ENCODE measurements at regions not wholly inside any gene's neighbourhood (a gene's known extent, or its start where the extent isn't known, plus 50 kb on each side); places are given as distances from the start of the nearest gene placed in this dataset.

DNA sequence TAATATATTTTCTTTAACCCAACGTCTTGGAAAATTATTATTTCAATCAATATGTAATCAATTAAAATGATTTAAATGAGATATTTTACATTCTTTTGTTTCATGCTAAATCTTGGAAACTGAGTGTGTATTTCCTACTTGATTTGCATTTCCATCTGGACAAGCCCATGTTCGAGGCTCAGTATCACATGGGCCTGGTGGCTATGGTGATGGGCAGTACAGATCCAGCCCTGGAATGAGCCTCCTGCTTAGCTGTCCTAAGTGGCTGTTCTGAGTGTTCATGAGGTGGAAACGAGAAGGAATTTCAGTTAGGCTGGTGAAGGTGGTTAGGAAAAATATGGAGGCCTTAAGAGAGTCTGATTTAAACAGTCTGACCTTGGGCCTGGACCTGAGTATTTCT is 73.0 kb upstream of the ATXN1 start:
- Histone ChIP-seq H3K36me3 (no peaks in the 10 kb centered on the region), H3K4me3 (no peak overlapping the region), H3K27ac (no peak overlapping the region), H3K27me3 (replicated peaks in 1 of 7) (no peaks in the 10 kb centered on the region), H3K4me1 (peaks cover 0 to 23% (median 7%) of the 10 kb centered on the region in 6 donors), H3K9me3 (no peaks in the 10 kb centered on the region)
- intact Hi-C loops (cut with DNase I; ENCODE audit: low total_unique reads), result no loop called here
- DNase-seq, result no peak
- WGBS, 5 donors, result 80 to 86% (median 83%) methylated on average over 3 of the region's 3 CpGs
- no peak for TF ChIP-seq POLR2A (IDR thresholded peaks at IDR 0.05)
- TF ChIP-seq, protein P1, sequence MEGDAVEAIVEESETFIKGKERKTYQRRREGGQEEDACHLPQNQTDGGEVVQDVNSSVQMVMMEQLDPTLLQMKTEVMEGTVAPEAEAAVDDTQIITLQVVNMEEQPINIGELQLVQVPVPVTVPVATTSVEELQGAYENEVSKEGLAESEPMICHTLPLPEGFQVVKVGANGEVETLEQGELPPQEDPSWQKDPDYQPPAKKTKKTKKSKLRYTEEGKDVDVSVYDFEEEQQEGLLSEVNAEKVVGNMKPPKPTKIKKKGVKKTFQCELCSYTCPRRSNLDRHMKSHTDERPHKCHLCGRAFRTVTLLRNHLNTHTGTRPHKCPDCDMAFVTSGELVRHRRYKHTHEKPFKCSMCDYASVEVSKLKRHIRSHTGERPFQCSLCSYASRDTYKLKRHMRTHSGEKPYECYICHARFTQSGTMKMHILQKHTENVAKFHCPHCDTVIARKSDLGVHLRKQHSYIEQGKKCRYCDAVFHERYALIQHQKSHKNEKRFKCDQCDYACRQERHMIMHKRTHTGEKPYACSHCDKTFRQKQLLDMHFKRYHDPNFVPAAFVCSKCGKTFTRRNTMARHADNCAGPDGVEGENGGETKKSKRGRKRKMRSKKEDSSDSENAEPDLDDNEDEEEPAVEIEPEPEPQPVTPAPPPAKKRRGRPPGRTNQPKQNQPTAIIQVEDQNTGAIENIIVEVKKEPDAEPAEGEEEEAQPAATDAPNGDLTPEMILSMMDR (IDR thresholded peaks at IDR 0.05 in 8 of 11, conservative IDR thresholded peaks at IDR 0.05 in 3 of 11), result no peak
- no peak for TF ChIP-seq POLR2AphosphoS5 (IDR thresholded peaks at IDR 0.05)

DNA sequence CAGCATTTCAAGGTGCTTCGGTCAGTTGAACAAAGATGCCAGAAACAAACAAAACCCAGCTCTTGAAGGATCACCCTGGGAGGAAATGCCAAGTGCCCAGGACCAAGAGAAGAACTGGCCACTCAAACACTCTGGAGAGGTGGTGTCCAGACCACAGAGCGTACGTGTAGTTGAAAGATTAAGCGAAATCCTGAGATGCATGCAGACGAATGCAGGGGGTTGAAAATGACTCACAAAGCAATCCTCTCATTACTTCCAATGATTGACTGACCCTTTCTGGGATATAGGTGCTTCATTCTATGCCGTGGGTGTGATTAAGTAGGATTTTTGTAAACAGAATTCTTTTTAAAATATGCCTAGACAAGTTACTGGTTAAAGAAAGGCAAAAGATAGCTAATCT is 71.5 kb upstream of the ATXN1 start:
- Histone ChIP-seq H3K9me3 (no peaks in the 10 kb centered on the region), H3K4me3 (no peak overlapping the region), H3K27ac (no peak overlapping the region), H3K27me3 (replicated peaks in 1 of 7) (no peaks in the 10 kb centered on the region), H3K4me1 (peaks cover 0 to 20% (median 7%) of the 10 kb centered on the region in 6 donors), H3K36me3 (no peaks in the 10 kb centered on the region)
- intact Hi-C loops (cut with DNase I; ENCODE audit: low total_unique reads), result no loop called here
- 86 to 96% (median 93%) methylated on average over 6 of the region's 6 CpGs for WGBS, 5 donors
- DNase-seq, result no peak
- TF ChIP-seq POLR2AphosphoS5 (IDR thresholded peaks at IDR 0.05) (no peak), POLR2A (IDR thresholded peaks at IDR 0.05) (no peak)
- TF ChIP-seq, protein P1 (IDR thresholded peaks at IDR 0.05 in 8 of 11, conservative IDR thresholded peaks at IDR 0.05 in 3 of 11), result no peak

DNA sequence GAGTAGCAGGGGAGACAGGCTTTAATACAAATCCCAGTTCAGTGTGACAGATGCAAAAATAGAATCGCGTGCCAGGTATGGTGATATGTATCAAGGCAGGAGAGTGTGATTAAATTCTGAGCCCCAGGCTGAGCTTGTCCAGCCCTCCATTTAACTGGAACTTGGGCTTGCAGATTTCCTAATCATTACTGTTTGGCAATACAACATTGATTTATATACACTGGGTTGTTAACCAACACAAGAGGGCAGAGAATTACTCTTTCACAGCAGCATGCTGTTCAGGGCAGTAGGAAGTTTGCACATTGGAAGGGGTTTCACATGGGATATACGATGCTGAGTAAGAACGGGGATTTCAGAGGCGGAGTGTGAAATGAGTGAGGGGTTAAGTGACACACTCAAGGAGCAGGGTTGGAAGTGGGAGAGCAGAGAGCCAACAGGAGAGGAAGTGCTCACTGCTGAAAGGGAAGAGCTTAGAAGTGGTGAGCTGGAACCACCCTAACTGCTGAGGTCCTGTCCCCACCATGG is 70.8 kb upstream of the ATXN1 start:
- DNase-seq, result no peak
- TF ChIP-seq, protein P1 (IDR thresholded peaks at IDR 0.05 in 8 of 11, conservative IDR thresholded peaks at IDR 0.05 in 3 of 11), result no peak
- TF ChIP-seq POLR2AphosphoS5 (IDR thresholded peaks at IDR 0.05) (no peak), POLR2A (IDR thresholded peaks at IDR 0.05) (no peak)
- Histone ChIP-seq H3K4me3 (no peak overlapping the region), H3K27me3 (replicated peaks in 1 of 7) (no peaks in the 10 kb centered on the region), H3K27ac (no peak overlapping the region), H3K4me1 (peaks cover 0 to 13% (median 5%) of the 10 kb centered on the region in 6 donors), H3K9me3 (no peaks in the 10 kb centered on the region), H3K36me3 (no peaks in the 10 kb centered on the region)
- WGBS, 5 donors, result 73 to 86% (median 78%) methylated on average over 5 of the region's 5 CpGs
- intact Hi-C loops (cut with DNase I; ENCODE audit: low total_unique reads), result no loop called here

DNA sequence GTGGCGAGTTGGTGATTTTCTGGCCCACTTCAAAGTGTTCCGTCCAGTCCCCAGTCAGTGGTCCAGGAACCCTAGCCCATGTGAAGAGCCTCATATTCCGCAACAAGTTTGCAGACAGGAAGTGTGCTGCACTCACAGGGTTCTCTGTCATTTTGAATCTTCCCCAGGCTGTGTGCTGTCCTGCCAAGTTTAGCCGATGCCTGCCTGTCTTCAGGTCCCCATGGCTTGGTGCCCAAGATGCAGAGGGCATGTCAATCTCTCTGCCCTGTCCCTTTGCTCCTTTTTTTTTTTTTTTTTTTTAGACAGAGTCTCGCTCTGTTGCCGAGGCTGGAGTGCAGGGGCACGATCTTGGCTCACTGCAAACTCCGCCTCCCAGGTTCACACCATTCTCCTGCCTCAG is 69.9 kb upstream of the ATXN1 start:
- intact Hi-C loops (cut with DNase I; ENCODE audit: low total_unique reads), result no loop called here
- peaks cover 0 to 5% (median under 1%) of the 10 kb centered on the region in 6 donors for H3K4me1 ChIP-seq
- DNase-seq, result no peak
- H3K9me3 ChIP-seq, result no peaks in the 10 kb centered on the region
- H3K36me3 ChIP-seq, result no peaks in the 10 kb centered on the region
- WGBS, 5 donors, result 80 to 90% (median 84%) methylated on average over 8 of the region's 8 CpGs
- H3K27me3 ChIP-seq (replicated peaks in 1 of 7), result no peaks in the 10 kb centered on the region
- no peak overlapping the region for H3K4me3 ChIP-seq
- H3K27ac ChIP-seq, result no peak overlapping the region
- TF ChIP-seq, protein P1 (IDR thresholded peaks at IDR 0.05 in 8 of 11, conservative IDR thresholded peaks at IDR 0.05 in 3 of 11), result no peak
- no peak for TF ChIP-seq POLR2AphosphoS5 (IDR thresholded peaks at IDR 0.05)
- no peak for TF ChIP-seq POLR2A (IDR thresholded peaks at IDR 0.05)
